ENCODE measurements at regions not wholly inside any gene's neighbourhood (a gene's known extent, or its start where the extent isn't known, plus 50 kb on each side); places are given as distances from the start of the nearest gene placed in this dataset.

- Histone ChIP-seq H2BK120ac (ENCODE audit: low read depth, low read length) (no peak overlapping the region), H3K18ac (ENCODE audit: low read depth in 1 of 2, low read length in 2 of 2) (no peak overlapping the region), H3K23ac (ENCODE audit: low read length in 2 of 2) (no peak overlapping the region), H3K4me3 (ENCODE audit: insufficient read depth in 1 of 2, low read depth in 1 of 2, low read length in 2 of 2) (no peak overlapping the region), H3K9ac (ENCODE audit: low read length) (no peak overlapping the region), H3K36me3 (ENCODE audit: control insufficient read depth in 1 of 2, insufficient read depth in 2 of 2, low read depth in 1 of 2, low read length in 2 of 2) (no peaks in the 10 kb centered on the region), H3K79me1 (replicated peaks; ENCODE audit: low read length, poor library complexity, severe bottlenecking) (no peaks in the 10 kb centered on the region), H2AK5ac (ENCODE audit: low read length, severe bottlenecking) (no peak overlapping the region), H3K9me3 (ENCODE audit: control insufficient read depth, low read length) (no peaks in the 10 kb centered on the region), H3K27me3 (ENCODE audit: control insufficient read depth in 1 of 2, insufficient read depth in 1 of 2, low read length in 2 of 2) (no peaks in the 10 kb centered on the region), H2BK5ac (ENCODE audit: low read depth, low read length, poor library complexity, severe bottlenecking) (no peak overlapping the region), H2BK12ac (ENCODE audit: low read length in 2 of 2) (no peak overlapping the region), H2BK15ac (ENCODE audit: low read depth, poor library complexity, severe bottlenecking) (no peak overlapping the region), H4K8ac (ENCODE audit: low read length) (no peak overlapping the region), H4K91ac (ENCODE audit: low read length) (no peak overlapping the region), H3K4ac (ENCODE audit: low read depth in 1 of 2, low read length in 2 of 2) (no peak overlapping the region), H3K4me2 (ENCODE audit: low read length, poor library complexity, severe bottlenecking) (no peak overlapping the region), H3K4me1 (ENCODE audit: control insufficient read depth, insufficient read depth, low read depth, low read length) (no peaks in the 10 kb centered on the region), H3K27ac (ENCODE audit: low read length, poor library complexity, severe bottlenecking) (no peak overlapping the region), H2AFZ (ENCODE audit: low read depth, low read length) (no peak overlapping the region), H3K14ac (ENCODE audit: low read length in 2 of 2) (no peak overlapping the region)
- no peak for DNase-seq
- 86% methylated on average over 1 of the region's 2 CpGs for WGBS
Observed at GRCh38 chr1:117747605-117748004, 141.8 kb downstream of the TENT5C start.

GRCh38 chr1:117751321-117751720 lies 145.5 kb downstream of the TENT5C start:
- Histone ChIP-seq H3K4me3 (ENCODE audit: insufficient read depth in 1 of 2, low read depth in 1 of 2, low read length in 2 of 2) (no peak overlapping the region), H3K79me1 (replicated peaks; ENCODE audit: low read length, poor library complexity, severe bottlenecking) (no peaks in the 10 kb centered on the region), H3K4me1 (ENCODE audit: control insufficient read depth, insufficient read depth, low read depth, low read length) (peaks cover 1% of the 10 kb centered on the region), H2BK5ac (ENCODE audit: low read depth, low read length, poor library complexity, severe bottlenecking) (no peak overlapping the region), H3K27ac (ENCODE audit: low read length, poor library complexity, severe bottlenecking) (no peak overlapping the region), H2BK12ac (ENCODE audit: low read length in 2 of 2) (no peak overlapping the region), H3K23ac (ENCODE audit: low read length in 2 of 2) (no peak overlapping the region), H3K14ac (ENCODE audit: low read length in 2 of 2) (no peak overlapping the region), H3K36me3 (ENCODE audit: control insufficient read depth in 1 of 2, insufficient read depth in 2 of 2, low read depth in 1 of 2, low read length in 2 of 2) (no peaks in the 10 kb centered on the region), H3K4ac (ENCODE audit: low read depth in 1 of 2, low read length in 2 of 2) (no peak overlapping the region), H3K4me2 (ENCODE audit: low read length, poor library complexity, severe bottlenecking) (no peak overlapping the region), H3K18ac (ENCODE audit: low read depth in 1 of 2, low read length in 2 of 2) (no peak overlapping the region), H4K91ac (ENCODE audit: low read length) (no peak overlapping the region), H3K9ac (ENCODE audit: low read length) (no peak overlapping the region), H2AFZ (ENCODE audit: low read depth, low read length) (no peak overlapping the region), H3K9me3 (ENCODE audit: control insufficient read depth, low read length) (no peaks in the 10 kb centered on the region), H2BK120ac (ENCODE audit: low read depth, low read length) (no peak overlapping the region), H2BK15ac (ENCODE audit: low read depth, poor library complexity, severe bottlenecking) (no peak overlapping the region), H4K8ac (ENCODE audit: low read length) (no peak overlapping the region), H3K27me3 (ENCODE audit: control insufficient read depth in 1 of 2, insufficient read depth in 1 of 2, low read length in 2 of 2) (peaks cover 0 to 7% of the 10 kb centered on the region in 2 experiments), H2AK5ac (ENCODE audit: low read length, severe bottlenecking) (no peak overlapping the region)
- WGBS: 79% methylated on average over 2 of the region's 2 CpGs
- no peak for DNase-seq

GRCh38 chr1:117752661-117753060 lies 146.8 kb downstream of the TENT5C start:
- no peak overlapping the region for H2BK120ac ChIP-seq (ENCODE audit: low read depth, low read length)

GRCh38 chr1:117753232-117753631 lies 147.4 kb downstream of the TENT5C start:
- 75% methylated on average over 1 of the region's 3 CpGs for WGBS
- Histone ChIP-seq H3K4me3 (ENCODE audit: insufficient read depth in 1 of 2, low read depth in 1 of 2, low read length in 2 of 2) (no peak overlapping the region), H4K8ac (ENCODE audit: low read length) (no peak overlapping the region), H2AFZ (ENCODE audit: low read depth, low read length) (no peak overlapping the region), H3K4me1 (ENCODE audit: control insufficient read depth, insufficient read depth, low read depth, low read length) (peaks cover 1% of the 10 kb centered on the region), H3K9ac (ENCODE audit: low read length) (no peak overlapping the region), H3K27me3 (ENCODE audit: control insufficient read depth in 1 of 2, insufficient read depth in 1 of 2, low read length in 2 of 2) (peaks cover 0 to 17% of the 10 kb centered on the region in 2 experiments), H2BK15ac (ENCODE audit: low read depth, poor library complexity, severe bottlenecking) (no peak overlapping the region), H3K36me3 (ENCODE audit: control insufficient read depth in 1 of 2, insufficient read depth in 2 of 2, low read depth in 1 of 2, low read length in 2 of 2) (no peaks in the 10 kb centered on the region), H4K91ac (ENCODE audit: low read length) (no peak overlapping the region), H2BK12ac (ENCODE audit: low read length in 2 of 2) (no peak overlapping the region), H3K9me3 (ENCODE audit: control insufficient read depth, low read length) (no peaks in the 10 kb centered on the region), H3K27ac (ENCODE audit: low read length, poor library complexity, severe bottlenecking) (no peak overlapping the region), H2BK120ac (ENCODE audit: low read depth, low read length) (no peak overlapping the region), H3K4me2 (ENCODE audit: low read length, poor library complexity, severe bottlenecking) (no peak overlapping the region), H3K4ac (ENCODE audit: low read depth in 1 of 2, low read length in 2 of 2) (no peak overlapping the region), H3K79me1 (replicated peaks; ENCODE audit: low read length, poor library complexity, severe bottlenecking) (no peaks in the 10 kb centered on the region), H3K14ac (ENCODE audit: low read length in 2 of 2) (no peak overlapping the region), H3K23ac (ENCODE audit: low read length in 2 of 2) (no peak overlapping the region), H2BK5ac (ENCODE audit: low read depth, low read length, poor library complexity, severe bottlenecking) (no peak overlapping the region), H2AK5ac (ENCODE audit: low read length, severe bottlenecking) (no peak overlapping the region), H3K18ac (ENCODE audit: low read depth in 1 of 2, low read length in 2 of 2) (no peak overlapping the region)
- DNase-seq: no peak

More at GRCh38 chr1:117752661-117753060, 146.8 kb downstream of the TENT5C start:
- H3K4me3 ChIP-seq (ENCODE audit: insufficient read depth in 1 of 2, low read depth in 1 of 2, low read length in 2 of 2): no peak overlapping the region
- H3K4me1 ChIP-seq (ENCODE audit: control insufficient read depth, insufficient read depth, low read depth, low read length): peaks cover 1% of the 10 kb centered on the region
- H3K27me3 ChIP-seq (ENCODE audit: control insufficient read depth in 1 of 2, insufficient read depth in 1 of 2, low read length in 2 of 2): peaks cover 0 to 13% of the 10 kb centered on the region in 2 experiments
- H2BK12ac ChIP-seq (ENCODE audit: low read length in 2 of 2): no peak overlapping the region
- H3K9me3 ChIP-seq (ENCODE audit: control insufficient read depth, low read length): no peaks in the 10 kb centered on the region
- no peak overlapping the region for H3K27ac ChIP-seq (ENCODE audit: low read length, poor library complexity, severe bottlenecking)
- H3K4ac ChIP-seq (ENCODE audit: low read depth in 1 of 2, low read length in 2 of 2): no peak overlapping the region
- H3K14ac ChIP-seq (ENCODE audit: low read length in 2 of 2): no peak overlapping the region
- no peak overlapping the region for H2BK15ac ChIP-seq (ENCODE audit: low read depth, poor library complexity, severe bottlenecking)
- H3K4me2 ChIP-seq (ENCODE audit: low read length, poor library complexity, severe bottlenecking): no peak overlapping the region
- no peak overlapping the region for H4K91ac ChIP-seq (ENCODE audit: low read length)
- no peak for DNase-seq
- H3K79me1 ChIP-seq (replicated peaks; ENCODE audit: low read length, poor library complexity, severe bottlenecking): no peaks in the 10 kb centered on the region
- H3K36me3 ChIP-seq (ENCODE audit: control insufficient read depth in 1 of 2, insufficient read depth in 2 of 2, low read depth in 1 of 2, low read length in 2 of 2): no peaks in the 10 kb centered on the region
- H2BK5ac ChIP-seq (ENCODE audit: low read depth, low read length, poor library complexity, severe bottlenecking): no peak overlapping the region
- no peak overlapping the region for H4K8ac ChIP-seq (ENCODE audit: low read length)
- no peak overlapping the region for H2AK5ac ChIP-seq (ENCODE audit: low read length, severe bottlenecking)
- H3K9ac ChIP-seq (ENCODE audit: low read length): no peak overlapping the region
- H3K18ac ChIP-seq (ENCODE audit: low read depth in 1 of 2, low read length in 2 of 2): no peak overlapping the region
- H3K23ac ChIP-seq (ENCODE audit: low read length in 2 of 2): no peak overlapping the region
- H2AFZ ChIP-seq (ENCODE audit: low read depth, low read length): no peak overlapping the region

Measured in mesenchymal stem cell (in vitro differentiated cells and primary cell).